ENCODE measurements at regions not wholly inside any gene's neighbourhood (a gene's known extent, or its start where the extent isn't known, plus 50 kb on each side); places are given as distances from the start of the nearest gene placed in this dataset.

GRCh38 chr14:97349946-97350345 is 552.8 kb downstream of the VRK1 start:
- ATAC-seq (no peak), DNase-seq (ENCODE audit: low spot score) (no peak)
- Mint-ChIP-seq H3K36me3 (no peaks in the 10 kb centered on the region; the same call in 1 of the 2 replicates), H3K27me3 (ENCODE audit: low read depth) (no peaks in the 10 kb centered on the region), H3K4me1 (no peaks in the 10 kb centered on the region), H3K27ac (no peak overlapping the region), H3K4me3 (no peak overlapping the region), H3K9me3 (peaks cover 19% of the 10 kb centered on the region)
- CTCF ChIA-PET = no interaction called here
- POLR2A ChIA-PET = no interaction called here
- TF ChIP-seq IRF2 (CRISPR knock-in tag; IDR thresholded peaks at IDR 0.05; ENCODE audit: borderline replicate concordance, low read depth) = no peak
- TF ChIP-seq FOXK1 (CRISPR knock-in tag; IDR thresholded peaks at IDR 0.05) = no peak
- TF ChIP-seq RORB (CRISPR knock-in tag; IDR thresholded peaks at IDR 0.05) = no peak
- no peak for TF ChIP-seq GTF2I (CRISPR knock-in tag; conservative IDR thresholded peaks at IDR 0.05)

DNA sequence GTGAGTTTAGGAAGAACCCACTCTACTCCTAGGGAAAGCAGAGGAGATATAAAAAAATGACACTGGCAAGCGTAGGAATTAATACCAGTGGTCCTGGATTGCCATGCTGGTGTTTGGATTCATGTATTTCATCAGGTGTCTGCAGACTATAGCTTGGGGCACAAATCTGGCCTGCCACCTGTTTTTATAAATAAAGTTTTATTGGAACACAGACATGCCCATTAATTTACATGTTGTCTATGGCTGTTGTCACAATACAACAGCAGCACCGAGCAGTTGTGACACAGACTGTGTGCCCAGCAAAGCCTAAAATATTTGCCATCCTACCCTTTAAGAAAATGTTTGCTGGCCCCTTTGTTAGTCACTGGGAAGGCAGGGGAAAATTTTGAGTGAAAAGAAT is 553.2 kb downstream of the VRK1 start:
- CTCF ChIA-PET = no interaction called here

More for the DNA sequence above, 553.2 kb downstream of the VRK1 start:
- H3K4me3 Mint-ChIP-seq = no peak overlapping the region
- TF ChIP-seq ZNF423 (CRISPR knock-in tag; IDR thresholded peaks at IDR 0.05) (no peak), ESRRA (CRISPR knock-in tag; IDR thresholded peaks at IDR 0.05; ENCODE audit: borderline replicate concordance) (no peak), ATF2 (CRISPR knock-in tag; IDR thresholded peaks at IDR 0.05; ENCODE audit: borderline replicate concordance, low read depth) (no peak), TP53 (CRISPR knock-in tag; IDR thresholded peaks at IDR 0.05) (no peak), ZNF138 (CRISPR knock-in tag; conservative IDR thresholded peaks at IDR 0.05) (no peak), ZNF219 (CRISPR knock-in tag; IDR thresholded peaks at IDR 0.05; ENCODE audit: borderline replicate concordance) (no peak), ELF4 (CRISPR knock-in tag; IDR thresholded peaks at IDR 0.05; ENCODE audit: low read depth) (no peak), RORB (CRISPR knock-in tag; IDR thresholded peaks at IDR 0.05) (no peak), ERG (CRISPR knock-in tag; IDR thresholded peaks at IDR 0.05) (no peak), JAZF1 (CRISPR knock-in tag; IDR thresholded peaks at IDR 0.05) (no peak), NR3C1 (CRISPR knock-in tag; conservative IDR thresholded peaks at IDR 0.05; ENCODE audit: low read depth) (no peak), SP1 (CRISPR knock-in tag; conservative IDR thresholded peaks at IDR 0.05) (no peak), OVOL2 (CRISPR knock-in tag; IDR thresholded peaks at IDR 0.05; ENCODE audit: borderline replicate concordance) (no peak), NFATC4 (CRISPR knock-in tag; IDR thresholded peaks at IDR 0.05) (no peak)
- TF ChIP-seq, protein P1, sequence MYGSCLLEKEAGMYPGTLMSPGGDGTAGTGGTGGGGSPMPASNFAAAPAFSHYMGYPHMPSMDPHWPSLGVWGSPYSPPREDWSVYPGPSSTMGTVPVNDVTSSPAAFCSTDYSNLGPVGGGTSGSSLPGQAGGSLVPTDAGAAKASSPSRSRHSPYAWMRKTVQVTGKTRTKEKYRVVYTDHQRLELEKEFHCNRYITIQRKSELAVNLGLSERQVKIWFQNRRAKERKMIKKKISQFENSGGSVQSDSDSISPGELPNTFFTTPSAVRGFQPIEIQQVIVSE (CRISPR knock-in tag; IDR thresholded peaks at IDR 0.05; ENCODE audit: borderline replicate concordance) = no peak
- TF ChIP-seq, protein P2, sequence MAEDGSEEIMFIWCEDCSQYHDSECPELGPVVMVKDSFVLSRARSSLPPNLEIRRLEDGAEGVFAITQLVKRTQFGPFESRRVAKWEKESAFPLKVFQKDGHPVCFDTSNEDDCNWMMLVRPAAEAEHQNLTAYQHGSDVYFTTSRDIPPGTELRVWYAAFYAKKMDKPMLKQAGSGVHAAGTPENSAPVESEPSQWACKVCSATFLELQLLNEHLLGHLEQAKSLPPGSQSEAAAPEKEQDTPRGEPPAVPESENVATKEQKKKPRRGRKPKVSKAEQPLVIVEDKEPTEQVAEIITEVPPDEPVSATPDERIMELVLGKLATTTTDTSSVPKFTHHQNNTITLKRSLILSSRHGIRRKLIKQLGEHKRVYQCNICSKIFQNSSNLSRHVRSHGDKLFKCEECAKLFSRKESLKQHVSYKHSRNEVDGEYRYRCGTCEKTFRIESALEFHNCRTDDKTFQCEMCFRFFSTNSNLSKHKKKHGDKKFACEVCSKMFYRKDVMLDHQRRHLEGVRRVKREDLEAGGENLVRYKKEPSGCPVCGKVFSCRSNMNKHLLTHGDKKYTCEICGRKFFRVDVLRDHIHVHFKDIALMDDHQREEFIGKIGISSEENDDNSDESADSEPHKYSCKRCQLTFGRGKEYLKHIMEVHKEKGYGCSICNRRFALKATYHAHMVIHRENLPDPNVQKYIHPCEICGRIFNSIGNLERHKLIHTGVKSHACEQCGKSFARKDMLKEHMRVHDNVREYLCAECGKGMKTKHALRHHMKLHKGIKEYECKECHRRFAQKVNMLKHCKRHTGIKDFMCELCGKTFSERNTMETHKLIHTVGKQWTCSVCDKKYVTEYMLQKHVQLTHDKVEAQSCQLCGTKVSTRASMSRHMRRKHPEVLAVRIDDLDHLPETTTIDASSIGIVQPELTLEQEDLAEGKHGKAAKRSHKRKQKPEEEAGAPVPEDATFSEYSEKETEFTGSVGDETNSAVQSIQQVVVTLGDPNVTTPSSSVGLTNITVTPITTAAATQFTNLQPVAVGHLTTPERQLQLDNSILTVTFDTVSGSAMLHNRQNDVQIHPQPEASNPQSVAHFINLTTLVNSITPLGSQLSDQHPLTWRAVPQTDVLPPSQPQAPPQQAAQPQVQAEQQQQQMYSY (CRISPR knock-in tag; IDR thresholded peaks at IDR 0.05) = no peak
- TF ChIP-seq, protein P3, sequence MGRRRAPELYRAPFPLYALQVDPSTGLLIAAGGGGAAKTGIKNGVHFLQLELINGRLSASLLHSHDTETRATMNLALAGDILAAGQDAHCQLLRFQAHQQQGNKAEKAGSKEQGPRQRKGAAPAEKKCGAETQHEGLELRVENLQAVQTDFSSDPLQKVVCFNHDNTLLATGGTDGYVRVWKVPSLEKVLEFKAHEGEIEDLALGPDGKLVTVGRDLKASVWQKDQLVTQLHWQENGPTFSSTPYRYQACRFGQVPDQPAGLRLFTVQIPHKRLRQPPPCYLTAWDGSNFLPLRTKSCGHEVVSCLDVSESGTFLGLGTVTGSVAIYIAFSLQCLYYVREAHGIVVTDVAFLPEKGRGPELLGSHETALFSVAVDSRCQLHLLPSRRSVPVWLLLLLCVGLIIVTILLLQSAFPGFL (CRISPR knock-in tag; IDR thresholded peaks at IDR 0.05; ENCODE audit: borderline replicate concordance) = no peak
- H3K27ac Mint-ChIP-seq = no peak overlapping the region
- no peaks in the 10 kb centered on the region; the same call in 1 of the 2 replicates for H3K36me3 Mint-ChIP-seq
- no peaks in the 10 kb centered on the region; the same call in 1 of the 2 replicates for H3K27me3 Mint-ChIP-seq (ENCODE audit: low read depth)
- POLR2A ChIA-PET = no interaction called here
- H3K9me3 Mint-ChIP-seq = peaks cover 19% of the 10 kb centered on the region
- ATAC-seq (no peak), DNase-seq (ENCODE audit: low spot score) (no peak)
- no peaks in the 10 kb centered on the region for H3K4me1 Mint-ChIP-seq

All from WTC11 (cell line).